GM12864 (cell line): ENCODE measurements at regions not wholly inside any gene's neighbourhood (a gene's known extent, or its start where the extent isn't known, plus 50 kb on each side); places are given as distances from the start of the nearest gene placed in this dataset.

Experiments
- DNase-seq: peaks from one replicate; pipeline ENCODE4 v3.0.0-alpha.2; 2011; ENCODE audit warnings: low read depth
- H3K4me3 ChIP-seq: 2 replicates; pipeline ENCODE4 v1.5.1; 2011; ENCODE audit warnings: mild to moderate bottlenecking, low read depth, low read length, control low read depth
- TF ChIP-seq, protein P1 (sequence below): IDR thresholded peaks from 2 replicates; pipeline ENCODE4 v1.5.1; 2011; ENCODE audit warnings: low read depth, mild to moderate bottlenecking, moderate library complexity, low read length, control low read depth, inconsistent platforms; ENCODE audit errors: missing control alignments

DNA sequence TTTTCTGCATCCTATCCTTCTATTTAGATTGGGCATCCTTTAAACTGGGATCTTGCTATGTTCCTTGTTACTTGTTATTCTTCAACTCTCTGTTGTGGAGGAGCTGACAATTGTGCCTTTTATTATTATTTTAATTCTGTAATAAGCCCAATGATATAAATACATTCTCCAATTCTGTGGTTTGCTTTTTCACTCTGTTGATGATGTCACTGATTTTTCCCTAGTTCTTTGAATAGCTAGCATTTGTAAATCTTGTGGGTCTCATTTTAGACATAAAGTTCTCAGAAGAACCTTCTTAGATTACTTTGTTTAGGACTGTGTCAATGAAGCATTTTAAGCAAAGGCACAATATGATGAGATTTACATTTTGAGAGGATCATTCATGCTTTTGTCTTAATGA is 79.5 kb upstream of the SLC8A1 start:
- no peak for DNase-seq
- H3K4me3 ChIP-seq, result no peak overlapping the region
- TF ChIP-seq, protein P1, sequence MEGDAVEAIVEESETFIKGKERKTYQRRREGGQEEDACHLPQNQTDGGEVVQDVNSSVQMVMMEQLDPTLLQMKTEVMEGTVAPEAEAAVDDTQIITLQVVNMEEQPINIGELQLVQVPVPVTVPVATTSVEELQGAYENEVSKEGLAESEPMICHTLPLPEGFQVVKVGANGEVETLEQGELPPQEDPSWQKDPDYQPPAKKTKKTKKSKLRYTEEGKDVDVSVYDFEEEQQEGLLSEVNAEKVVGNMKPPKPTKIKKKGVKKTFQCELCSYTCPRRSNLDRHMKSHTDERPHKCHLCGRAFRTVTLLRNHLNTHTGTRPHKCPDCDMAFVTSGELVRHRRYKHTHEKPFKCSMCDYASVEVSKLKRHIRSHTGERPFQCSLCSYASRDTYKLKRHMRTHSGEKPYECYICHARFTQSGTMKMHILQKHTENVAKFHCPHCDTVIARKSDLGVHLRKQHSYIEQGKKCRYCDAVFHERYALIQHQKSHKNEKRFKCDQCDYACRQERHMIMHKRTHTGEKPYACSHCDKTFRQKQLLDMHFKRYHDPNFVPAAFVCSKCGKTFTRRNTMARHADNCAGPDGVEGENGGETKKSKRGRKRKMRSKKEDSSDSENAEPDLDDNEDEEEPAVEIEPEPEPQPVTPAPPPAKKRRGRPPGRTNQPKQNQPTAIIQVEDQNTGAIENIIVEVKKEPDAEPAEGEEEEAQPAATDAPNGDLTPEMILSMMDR, result no peak

DNA sequence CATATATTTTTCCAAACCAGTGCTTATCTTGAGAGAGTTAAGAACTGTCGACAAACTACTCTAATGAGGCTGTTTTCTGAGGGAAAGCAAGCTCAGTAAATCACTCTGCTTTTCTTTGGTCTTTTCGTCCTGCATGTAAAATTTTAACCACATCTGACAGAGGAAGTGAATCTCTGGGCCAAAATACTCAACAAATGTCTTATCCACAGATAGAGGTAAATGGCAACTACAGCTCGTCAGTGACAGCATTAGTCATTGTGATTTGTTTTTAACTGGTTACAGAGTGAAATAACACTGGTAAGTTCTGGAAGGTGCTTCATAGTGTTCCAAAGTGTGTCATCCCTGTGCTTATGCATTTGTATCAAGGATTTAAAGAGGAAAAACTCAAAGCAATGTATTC is 82.6 kb upstream of the SLC8A1 start:
- no peak for DNase-seq
- TF ChIP-seq, protein P1, result no peak
- no peak overlapping the region for H3K4me3 ChIP-seq

DNA sequence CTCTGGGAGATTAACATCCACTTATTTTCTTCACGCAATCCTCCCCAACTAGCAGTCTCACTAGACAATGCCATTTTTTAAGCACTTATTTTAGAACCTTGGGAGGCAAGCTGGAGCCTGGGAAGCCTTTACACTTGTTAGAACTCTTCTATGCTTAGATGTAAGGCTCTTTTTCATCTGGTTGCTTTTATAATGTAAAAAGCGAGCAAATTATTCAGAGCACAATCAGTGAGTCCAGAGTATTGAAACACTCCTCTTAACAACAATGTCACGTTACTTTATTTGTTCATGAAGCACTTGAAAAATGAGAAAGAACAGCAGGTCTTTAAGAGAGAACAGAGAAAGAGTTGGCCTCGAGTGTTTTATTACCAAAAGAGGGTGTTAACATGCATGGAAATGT is 84.1 kb upstream of the SLC8A1 start:
- no peak overlapping the region for H3K4me3 ChIP-seq
- TF ChIP-seq, protein P1, result no peak
- no peak for DNase-seq

DNA sequence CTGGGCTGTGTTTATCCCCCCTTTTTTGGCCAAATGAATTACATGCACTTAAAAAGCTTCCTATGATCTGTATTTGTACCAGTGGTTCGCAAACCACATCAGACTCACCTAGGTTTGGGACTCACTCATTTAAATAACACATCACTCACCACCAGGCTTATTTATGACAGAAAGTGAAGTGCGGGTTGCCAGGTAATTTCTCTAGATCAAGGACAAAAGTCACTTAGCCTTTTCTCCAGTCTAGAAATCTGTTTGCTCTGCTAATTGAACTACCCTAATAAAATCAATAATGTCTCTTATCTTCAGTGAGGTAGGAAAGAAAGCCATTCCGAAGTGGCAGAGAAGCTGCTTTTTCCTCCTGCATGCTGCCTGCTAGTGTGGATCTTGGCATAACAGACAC is 88.1 kb upstream of the SLC8A1 start:
- TF ChIP-seq, protein P1, result no peak
- DNase-seq, result no peak
- H3K4me3 ChIP-seq, result no peak overlapping the region

DNA sequence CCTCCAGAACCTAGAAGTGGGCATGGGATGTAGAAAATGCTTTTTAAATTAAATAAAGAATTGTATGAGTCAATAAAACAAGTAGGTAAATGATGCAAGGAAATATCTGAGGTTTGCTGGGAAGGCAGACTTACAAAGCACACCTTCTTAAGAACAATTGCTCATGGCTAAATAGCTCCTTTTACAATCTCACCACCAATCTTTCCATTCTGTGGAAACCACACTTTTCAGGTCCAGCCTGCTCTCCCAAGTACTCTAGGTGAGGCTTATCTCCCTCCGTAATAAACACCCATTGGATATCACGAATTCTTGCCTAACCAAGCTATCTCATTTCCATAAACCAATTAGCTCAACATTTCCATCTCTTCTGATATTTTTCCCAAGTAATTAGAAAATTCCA is 91.5 kb upstream of the SLC8A1 start:
- H3K4me3 ChIP-seq, result no peak overlapping the region
- no peak for DNase-seq
- TF ChIP-seq, protein P1, result no peak

DNA sequence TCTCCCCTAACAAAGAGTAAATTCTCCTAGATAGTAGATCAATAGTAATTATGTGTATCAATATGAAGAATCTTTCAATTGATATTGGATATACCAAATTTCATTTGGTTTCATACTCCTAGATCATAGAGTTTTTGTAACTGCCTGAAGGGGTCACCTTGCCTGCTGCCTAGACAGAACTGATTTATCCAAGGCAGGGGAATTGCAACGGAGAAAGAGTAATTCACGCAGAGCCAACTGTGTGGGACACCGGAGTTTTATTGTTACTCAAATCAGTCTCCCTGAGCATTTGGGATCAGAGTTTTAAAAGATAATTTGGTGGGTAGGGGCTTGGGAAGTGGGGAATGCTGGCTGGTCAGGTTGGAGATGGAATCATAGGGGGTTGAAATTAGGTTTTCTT is 92.2 kb upstream of the SLC8A1 start:
- no peak for DNase-seq
- TF ChIP-seq, protein P1, result no peak
- no peak overlapping the region for H3K4me3 ChIP-seq

DNA sequence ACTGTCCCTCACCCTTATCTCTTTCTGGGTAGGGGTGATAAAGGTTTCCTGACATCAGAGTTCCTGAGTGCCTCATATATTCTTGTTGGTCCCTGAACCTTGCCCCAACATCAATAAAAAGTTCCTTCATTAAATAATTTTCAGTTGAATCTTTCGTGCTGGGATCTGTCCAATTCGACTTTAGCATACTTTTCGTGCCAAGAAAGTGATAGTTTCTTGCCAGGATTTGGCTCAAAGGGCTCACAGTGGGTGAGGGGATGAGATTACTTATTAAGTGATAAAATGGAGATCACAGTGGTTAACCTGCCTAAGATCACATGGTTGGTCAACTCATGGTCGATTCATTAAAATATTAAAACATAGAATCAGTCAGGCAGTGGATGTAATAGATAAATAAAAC is 93.8 kb upstream of the SLC8A1 start:
- H3K4me3 ChIP-seq, result no peak overlapping the region
- TF ChIP-seq, protein P1, result no peak
- no peak for DNase-seq
